Panc1 (cell line): ENCODE measurements at regions not wholly inside any gene's neighbourhood (a gene's known extent, or its start where the extent isn't known, plus 50 kb on each side); places are given as distances from the start of the nearest gene placed in this dataset.

ENCODE experiments used
- TF ChIP-seq, protein P1 (sequence below): fragments of 450-650 bp; IDR thresholded peaks from 2 replicates; pipeline ENCODE4 v1.5.1; 2017; ENCODE audit warnings: mild to moderate bottlenecking
- TF ChIP-seq, protein P2 (sequence below), 2 experiments: IDR thresholded peaks; 2 replicates each; pipeline ENCODE4 v1.6.1; 2011 to 2012; ENCODE audit warnings: low read depth in 2 of 2, control low read depth in 1 of 2, low read length in 1 of 2, mild to moderate bottlenecking in 1 of 2, moderate library complexity in 1 of 2; ENCODE audit not compliant: insufficient read depth in 1 of 2

DNA sequence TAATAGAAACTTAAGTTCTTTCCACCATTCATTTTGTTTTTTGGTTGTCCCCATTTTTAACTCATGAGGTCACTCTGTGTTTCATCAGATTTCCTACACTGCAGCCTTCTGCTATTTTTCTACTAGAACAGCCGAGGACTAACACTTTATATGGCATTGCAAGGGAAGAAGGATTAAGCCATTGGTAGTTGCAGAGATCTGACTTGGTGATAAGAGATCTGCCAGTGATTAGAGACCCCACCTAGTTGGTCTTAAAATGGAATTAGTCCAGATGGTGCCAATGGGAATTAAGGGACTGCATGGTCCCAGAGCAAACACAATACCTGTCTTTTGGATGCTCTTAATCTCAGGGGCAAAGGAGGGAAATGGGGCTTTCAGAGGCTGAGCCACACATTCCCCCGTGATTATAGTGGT is 125.5 kb upstream of the TMEM170B start:
- TF ChIP-seq, protein P1, sequence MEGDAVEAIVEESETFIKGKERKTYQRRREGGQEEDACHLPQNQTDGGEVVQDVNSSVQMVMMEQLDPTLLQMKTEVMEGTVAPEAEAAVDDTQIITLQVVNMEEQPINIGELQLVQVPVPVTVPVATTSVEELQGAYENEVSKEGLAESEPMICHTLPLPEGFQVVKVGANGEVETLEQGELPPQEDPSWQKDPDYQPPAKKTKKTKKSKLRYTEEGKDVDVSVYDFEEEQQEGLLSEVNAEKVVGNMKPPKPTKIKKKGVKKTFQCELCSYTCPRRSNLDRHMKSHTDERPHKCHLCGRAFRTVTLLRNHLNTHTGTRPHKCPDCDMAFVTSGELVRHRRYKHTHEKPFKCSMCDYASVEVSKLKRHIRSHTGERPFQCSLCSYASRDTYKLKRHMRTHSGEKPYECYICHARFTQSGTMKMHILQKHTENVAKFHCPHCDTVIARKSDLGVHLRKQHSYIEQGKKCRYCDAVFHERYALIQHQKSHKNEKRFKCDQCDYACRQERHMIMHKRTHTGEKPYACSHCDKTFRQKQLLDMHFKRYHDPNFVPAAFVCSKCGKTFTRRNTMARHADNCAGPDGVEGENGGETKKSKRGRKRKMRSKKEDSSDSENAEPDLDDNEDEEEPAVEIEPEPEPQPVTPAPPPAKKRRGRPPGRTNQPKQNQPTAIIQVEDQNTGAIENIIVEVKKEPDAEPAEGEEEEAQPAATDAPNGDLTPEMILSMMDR, result no peak
- TF ChIP-seq, protein P2, sequence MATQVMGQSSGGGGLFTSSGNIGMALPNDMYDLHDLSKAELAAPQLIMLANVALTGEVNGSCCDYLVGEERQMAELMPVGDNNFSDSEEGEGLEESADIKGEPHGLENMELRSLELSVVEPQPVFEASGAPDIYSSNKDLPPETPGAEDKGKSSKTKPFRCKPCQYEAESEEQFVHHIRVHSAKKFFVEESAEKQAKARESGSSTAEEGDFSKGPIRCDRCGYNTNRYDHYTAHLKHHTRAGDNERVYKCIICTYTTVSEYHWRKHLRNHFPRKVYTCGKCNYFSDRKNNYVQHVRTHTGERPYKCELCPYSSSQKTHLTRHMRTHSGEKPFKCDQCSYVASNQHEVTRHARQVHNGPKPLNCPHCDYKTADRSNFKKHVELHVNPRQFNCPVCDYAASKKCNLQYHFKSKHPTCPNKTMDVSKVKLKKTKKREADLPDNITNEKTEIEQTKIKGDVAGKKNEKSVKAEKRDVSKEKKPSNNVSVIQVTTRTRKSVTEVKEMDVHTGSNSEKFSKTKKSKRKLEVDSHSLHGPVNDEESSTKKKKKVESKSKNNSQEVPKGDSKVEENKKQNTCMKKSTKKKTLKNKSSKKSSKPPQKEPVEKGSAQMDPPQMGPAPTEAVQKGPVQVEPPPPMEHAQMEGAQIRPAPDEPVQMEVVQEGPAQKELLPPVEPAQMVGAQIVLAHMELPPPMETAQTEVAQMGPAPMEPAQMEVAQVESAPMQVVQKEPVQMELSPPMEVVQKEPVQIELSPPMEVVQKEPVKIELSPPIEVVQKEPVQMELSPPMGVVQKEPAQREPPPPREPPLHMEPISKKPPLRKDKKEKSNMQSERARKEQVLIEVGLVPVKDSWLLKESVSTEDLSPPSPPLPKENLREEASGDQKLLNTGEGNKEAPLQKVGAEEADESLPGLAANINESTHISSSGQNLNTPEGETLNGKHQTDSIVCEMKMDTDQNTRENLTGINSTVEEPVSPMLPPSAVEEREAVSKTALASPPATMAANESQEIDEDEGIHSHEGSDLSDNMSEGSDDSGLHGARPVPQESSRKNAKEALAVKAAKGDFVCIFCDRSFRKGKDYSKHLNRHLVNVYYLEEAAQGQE (IDR thresholded peaks at IDR 0.05; ENCODE audit: insufficient read depth in 1 of 2, low read depth in 2 of 2, low read length in 1 of 2), result no peak
